GM21825 (cell line): ENCODE measurements at regions not wholly inside any gene's neighbourhood (a gene's known extent, or its start where the extent isn't known, plus 50 kb on each side); places are given as distances from the start of the nearest gene placed in this dataset.

Experiments
- ATAC-seq: cut with Tn5 transposase; IDR thresholded peaks from one replicate; pipeline ENCODE4 v1.9.1; 2021; ENCODE audit warnings: mild to moderate bottlenecking, moderate library complexity; ENCODE audit not compliant: unreplicated experiment

DNA sequence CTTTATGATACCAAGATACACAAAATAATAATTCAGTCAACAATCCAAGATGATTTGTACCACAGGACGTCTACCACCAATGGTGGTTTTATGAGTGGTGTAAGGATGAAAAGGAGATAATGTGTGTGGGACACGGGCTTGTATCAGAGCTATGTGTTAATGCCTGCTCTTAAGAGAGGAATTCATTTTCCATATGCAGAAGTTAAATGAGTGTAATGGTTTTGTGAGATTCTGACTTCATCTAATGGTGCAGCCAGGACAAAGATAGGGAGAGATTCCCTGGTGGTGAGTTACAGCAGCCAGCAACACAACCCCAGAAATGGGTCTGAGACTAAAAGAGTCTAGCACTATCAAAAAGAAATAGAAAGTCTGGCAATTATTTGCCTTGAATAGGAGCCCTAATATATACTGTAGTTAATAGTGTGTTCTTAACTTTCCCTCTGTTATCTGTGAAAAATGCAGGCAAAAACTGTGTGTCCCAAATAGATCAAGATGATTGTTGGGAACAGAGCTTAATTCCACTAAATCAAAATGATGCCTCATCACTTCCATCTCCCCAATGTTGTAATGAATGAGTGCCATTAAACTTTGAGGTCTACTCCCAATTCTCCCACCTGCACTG, 455.0 kb upstream of the TCF4 start:
- no peak for ATAC-seq

DNA sequence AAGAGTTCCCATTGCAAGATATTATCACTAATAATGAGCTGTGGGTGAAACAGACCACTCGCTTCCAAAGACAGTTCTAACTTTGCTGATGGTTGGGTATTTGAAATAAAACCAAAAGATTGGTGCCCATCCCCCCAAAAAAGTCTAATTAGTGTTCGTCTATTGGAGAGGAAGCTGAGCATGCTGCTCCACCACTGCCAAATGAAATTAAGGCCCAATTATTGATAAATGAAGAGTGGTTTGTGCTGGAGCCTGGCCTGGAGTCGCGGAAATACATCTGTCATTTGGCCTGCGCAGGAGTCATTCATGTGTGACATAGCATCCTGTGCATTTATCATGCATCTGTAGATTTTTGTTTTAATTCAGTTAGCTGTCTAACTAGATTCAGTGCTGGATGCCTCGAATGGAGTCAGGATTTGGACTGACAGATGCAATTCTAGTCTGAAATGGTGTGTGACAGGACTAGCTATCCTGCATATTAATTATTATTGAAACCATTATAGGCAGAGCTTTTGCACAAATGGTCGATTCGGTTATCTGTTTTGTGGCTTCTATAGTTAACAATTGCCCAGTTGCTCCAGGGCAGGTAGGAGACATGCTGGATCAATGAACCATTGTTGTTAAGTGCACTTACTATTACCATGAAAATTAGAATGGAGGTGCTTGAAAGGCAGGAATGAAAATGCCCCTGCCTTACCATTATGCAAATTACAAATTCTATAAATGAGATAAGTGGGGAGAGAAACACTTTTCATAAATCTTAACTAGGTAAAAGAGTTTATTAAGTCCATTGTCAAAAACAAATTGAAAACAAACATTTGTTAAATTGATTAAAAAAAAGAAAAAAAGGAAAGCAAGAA, 450.4 kb upstream of the TCF4 start:
- no peak for ATAC-seq

DNA sequence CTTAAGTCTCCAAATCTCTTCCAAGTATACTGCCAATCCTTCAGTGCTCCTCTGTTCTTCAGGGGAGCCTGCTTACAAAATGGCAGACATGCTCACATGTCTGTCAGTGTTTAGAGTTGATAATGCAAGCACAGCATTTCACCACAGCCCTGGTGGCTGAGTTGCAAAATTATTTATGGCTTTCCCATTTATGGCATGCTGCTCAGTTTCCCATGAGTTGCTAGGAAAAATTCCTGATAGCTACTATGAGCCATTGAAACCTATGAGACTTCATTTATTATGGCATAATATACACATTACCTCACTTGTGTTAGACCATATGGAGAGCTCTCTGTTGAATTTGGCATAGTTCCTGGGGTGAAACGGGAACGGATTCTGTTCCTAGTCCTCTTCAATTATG, 448.7 kb upstream of the TCF4 start:
- no peak for ATAC-seq

DNA sequence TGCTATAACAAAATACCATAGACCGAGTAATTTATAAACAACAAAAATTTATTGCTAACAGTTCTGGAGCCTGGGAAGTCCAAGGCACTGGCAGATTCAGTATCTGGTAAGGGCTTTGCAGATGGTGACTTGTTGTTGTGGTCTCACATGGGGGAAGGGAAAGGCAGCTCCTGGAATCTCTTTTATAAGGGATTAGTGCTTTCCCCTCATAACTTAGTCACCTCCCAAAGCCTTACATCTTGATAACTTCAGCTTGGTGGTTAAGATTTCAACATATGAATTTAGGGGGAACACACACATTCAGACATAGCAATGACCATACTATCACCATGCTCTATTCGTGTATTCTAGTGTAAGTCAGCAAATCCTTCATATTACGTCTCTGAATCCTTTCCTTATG, 447.6 kb upstream of the TCF4 start:
- no peak for ATAC-seq

DNA sequence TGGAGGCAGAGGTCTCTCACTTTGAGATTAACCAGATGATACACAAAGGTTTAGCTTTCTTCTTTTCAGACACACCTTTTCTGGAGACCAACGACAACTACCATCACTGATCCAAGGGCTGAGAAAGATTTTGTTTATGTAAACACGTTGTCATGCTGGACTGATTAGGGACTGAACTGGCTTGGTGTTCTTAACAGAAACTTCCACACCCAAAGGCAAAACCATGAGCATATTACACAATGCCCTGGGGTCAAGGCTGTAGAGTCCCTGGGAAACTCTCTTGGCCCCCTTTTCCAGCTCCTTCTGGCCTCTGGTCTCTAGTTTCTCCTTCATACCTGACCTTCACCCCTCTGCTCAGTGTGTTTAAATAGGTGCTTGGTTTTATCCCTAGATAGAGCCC, 447.0 kb upstream of the TCF4 start:
- no peak for ATAC-seq

DNA sequence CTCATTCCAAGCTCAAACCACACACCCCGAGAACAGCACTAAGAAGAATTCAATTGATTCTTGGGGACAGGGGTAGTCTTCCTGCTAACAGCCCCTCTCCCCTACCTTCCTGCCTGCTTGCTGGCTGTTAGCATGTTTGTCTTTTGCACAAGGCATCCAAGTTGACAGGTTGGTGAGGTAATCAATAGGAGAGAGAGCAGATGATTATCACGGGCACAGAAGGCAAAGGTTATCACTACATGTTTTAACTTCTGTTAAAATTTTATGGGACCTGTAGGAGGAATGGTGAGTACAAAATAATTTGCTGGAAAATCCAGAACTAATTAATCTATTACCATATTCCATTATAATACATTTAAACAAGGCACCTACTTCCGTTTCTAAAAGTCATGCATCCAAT, 442.1 kb upstream of the TCF4 start:
- no peak for ATAC-seq

DNA sequence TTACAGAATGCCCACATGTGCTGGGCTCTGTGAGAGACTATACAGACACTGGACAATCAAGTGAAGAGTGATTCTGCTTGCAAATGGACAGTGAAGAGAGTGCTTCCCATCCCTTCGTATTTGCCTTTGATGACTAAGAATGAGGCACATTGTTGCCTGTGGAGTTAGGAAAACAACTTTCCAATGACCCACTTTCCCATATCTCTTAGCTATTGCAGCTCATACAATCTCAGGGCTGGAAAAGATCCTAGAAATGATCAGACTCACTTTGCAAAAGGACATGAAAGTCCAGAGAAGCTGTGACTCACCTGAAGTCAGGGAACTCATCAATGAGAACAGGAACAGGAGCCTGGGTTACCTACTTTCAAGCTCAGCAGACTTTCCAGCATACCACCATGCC, 440.5 kb upstream of the TCF4 start:
- no peak for ATAC-seq

DNA sequence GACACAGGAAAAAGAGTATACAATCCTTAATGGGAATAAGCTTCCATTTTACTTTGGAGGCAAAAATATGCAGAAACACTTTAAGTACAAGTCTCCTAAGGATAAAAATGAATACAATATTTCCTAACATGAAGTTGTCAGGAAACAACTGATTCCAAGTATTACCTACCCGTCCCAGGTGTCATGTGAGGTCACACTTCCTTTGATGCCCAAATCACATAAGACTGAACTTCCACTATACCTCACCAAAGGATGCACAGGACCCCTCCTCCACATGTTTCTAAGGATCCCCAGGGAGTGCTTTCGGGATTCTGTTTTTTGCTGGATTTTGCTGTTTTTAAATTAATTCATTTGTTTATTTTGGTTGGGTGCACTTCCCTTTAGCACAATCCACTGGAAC, 438.5 kb upstream of the TCF4 start:
- ATAC-seq: no peak

DNA sequence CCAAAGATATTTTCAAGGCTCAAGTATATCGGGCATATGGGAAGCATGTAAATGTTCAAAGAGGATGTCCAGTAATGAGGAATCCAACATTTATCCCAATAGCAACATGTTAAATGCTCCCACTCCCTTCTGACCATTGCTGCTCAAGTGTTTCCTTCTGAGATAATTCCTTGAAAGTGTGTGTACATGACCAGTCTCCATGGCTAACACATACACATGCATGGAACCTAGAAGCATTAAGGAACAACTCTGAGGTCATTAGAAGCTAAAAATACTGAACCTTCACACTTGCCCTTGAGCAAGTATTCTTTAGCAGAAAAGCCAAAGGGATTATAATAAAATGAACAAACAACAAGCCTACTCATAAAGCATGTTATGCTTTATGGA, 433.8 kb upstream of the TCF4 start:
- ATAC-seq: no peak

DNA sequence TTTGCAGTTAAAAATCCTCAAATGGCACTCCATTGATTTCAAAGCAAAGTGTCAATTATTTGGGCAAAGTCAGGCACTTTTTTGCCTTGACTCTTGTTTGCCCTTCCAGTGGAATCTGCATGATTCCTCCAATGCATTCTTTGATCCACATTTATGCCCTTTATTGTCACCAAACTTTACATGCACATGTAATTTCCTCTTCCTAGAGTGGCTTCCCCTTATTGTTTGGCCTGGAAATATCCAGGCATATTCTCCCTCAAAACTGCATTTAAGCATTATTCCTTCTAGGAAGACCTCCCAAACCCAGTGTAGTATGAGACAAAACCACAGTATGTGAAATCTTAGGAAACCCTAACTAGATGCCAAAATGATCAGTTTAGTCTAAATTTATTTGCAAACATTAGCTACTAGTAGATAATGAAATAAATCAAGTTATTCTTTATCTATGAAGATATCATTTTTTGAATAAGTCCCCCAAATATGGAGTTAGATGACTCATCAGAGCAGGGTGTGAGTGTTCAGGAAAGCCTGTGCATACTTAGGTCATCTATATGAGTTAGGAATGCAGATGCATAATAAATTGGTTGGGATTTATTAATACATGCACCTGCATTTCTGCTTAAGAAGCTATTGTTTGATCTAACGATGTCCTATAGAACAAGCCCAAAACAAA, 433.3 kb upstream of the TCF4 start:
- ATAC-seq: no peak

DNA sequence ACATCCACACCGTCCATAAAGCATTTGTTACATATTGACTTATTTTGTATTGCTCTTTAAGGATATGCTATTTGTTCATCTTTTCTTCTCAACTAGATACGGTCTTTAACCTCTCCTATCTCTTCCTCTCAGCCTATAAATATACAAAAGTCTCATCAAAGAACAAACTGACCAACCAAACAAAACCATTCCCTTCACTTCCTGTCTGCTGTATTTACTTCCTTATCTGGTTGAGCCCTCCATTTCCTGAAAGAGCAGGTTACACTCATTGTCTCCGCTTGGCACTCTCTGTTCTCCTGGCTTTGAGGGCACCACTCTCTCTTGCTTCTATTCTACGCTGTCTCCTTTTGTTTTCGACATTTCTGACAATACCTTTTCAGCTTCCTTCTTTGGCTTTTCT, 431.9 kb upstream of the TCF4 start:
- no peak for ATAC-seq

DNA sequence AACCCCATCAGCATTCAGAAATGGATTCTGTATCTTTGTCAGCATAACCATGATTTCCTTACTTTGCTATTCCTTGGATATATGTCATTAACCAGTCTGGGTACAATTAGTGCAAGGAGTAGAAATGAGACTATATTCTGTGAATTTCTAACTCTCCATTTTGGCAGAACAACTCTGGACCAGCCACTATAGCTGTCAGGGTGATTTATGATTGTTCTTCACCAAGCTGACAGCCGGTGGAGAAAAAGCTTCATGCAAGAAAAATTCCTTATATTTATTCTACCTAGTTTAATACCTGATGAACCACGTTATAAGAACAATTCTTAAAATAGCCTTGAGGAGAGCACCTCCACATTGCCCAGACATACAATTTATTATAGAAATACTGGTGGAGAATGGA, 431.2 kb upstream of the TCF4 start:
- ATAC-seq: no peak

DNA sequence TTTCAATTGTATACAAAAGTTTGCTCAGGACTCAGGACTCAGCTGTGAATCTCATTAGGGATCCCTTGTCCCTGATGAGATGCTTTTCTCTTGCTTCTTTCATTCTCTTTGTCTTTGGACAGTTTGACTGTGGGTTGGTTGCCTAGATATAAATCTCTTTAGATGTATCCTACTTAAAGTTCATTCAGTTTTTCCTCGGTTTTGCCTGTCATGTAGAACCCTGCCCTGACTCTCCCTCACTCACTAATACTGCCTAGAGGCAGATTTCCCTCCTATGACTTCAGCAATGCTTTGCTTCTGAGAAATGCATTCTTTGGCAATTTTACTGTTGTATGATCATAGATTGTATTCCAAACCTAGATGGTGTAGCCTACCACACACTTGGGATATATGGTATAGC, 421.4 kb upstream of the TCF4 start:
- no peak for ATAC-seq

DNA sequence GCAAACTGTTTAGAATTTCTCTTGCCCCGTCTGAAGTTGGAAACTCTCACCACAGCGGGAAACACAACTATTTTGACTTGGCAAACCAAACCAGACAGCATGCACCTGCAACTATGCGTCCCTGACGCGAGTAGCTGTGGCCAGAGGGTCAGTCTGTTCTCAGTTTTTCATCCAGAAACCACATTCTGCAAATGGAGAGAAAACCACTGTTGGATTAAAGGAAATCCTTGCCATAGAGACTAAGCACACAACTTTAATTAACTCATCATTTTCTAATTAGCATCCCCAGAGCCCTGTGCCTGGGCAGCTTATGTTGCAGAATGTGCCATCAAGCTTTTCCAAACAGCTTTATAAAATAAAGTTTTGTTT, 415.7 kb upstream of the TCF4 start:
- no peak for ATAC-seq

DNA sequence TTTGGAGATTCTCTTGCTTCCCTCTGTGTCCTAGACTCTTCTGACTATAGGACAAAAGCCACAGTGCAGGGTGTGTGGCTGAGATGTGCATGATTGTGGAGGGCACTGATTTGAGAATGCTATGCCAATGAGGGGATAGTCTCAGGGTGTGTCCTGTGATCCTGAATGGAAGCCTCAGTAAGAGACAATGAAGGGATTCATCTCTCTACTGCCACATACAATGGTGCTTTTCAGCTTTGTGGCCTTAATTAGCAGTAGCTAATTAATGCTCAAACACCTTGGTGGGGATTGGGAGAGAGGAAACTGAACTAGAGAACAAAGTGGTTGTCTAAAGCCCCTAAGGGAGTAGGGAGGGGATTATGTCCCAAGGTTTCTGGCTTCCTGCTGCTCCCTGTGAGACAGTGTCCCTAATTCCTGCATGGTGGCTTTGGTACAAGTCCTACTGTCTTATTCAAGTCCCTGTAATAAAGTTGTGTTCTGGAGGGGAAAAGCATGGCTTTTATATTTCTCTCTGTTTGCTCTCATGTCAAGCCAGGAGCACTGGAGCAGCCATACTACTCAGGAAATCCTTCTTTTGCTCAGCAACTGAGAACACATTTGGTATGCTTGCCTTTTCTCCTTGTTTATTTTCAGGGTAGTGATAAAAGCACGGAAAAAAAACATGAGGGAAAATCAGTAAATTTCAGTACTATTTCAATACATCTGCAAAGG, 415.2 kb upstream of the TCF4 start:
- no peak for ATAC-seq

DNA sequence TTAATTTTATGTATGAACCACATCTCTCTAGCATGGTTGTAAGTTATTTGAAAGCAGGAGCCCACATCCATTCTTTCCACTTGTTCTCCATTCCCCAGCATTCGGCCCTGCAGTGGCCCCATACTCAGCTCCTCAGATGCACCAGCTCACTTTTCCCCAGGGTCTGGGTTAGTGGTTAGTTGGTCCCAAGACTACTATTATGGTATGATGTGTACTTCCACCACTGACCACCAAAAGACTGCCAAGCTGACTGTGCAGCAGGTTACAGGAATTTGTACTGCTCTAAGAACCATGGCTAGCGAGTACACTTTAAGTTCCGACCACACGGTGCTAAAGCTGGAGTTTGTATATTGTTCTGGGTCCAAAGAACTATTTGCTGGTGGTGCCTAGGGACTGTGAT, 413.6 kb upstream of the TCF4 start:
- ATAC-seq: no peak

DNA sequence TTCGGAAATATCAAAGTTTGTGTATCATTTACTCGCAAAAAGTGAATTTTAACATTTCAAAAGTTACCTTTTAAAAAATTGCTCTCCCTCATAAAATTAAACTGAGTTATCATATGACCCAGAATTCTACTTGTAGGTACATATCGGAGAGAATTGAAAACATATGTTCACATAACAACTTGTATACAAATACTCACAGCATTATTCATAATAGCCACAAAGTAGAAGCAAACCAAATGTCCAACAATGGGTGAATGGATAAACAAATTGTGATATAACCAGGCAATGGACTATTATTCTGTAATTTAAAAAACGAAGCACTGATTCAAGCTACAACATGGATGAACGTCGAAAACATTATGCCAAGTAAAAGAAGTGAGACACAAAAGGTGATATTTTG, 412.0 kb upstream of the TCF4 start:
- ATAC-seq: no peak

DNA sequence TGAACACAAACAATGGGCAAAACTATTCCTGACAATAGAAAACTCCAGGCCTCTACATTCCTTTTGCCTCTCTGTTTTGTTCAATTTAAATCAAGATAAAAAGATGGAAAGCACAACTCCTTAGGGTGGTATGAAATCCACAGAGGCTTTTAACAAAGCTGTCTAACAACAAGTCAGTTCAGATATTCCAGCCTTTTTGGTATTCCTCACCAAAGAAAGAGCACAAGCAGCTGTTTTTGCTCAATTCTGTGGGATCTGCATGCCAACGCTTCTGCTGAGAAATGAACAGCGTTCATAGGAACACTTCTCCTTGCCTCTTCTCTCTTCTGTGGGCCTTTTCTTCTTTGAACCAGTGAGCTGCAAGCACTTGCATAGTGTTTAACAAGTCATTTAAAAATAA, 411.6 kb upstream of the TCF4 start:
- no peak for ATAC-seq

DNA sequence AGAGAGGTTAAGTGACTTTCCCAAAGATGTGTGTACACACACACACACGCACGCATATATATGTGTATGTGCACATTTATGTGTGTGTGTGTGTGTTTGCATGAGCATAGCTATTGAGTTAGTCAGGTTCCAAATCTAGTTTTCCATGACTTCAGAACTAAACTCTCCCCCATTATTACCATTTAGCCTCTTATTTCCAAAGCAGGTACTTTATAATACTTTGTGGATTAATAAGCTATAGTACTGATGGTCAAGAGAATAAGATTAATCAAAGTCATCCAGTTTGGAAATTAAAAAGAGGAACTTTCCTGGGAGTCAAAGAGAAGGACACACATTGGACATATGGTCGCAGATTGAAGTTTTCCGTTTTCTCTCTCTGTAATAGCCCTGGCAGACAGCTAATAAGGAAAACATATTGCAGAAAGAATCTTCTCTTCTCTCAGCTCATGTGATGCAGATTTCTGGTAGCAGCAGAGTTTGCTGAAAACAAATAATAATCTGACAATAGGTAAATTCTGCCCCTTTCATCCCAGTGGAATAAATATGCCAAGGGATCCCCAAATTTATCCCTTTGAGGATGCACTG, 410.9 kb upstream of the TCF4 start:
- ATAC-seq: no peak

DNA sequence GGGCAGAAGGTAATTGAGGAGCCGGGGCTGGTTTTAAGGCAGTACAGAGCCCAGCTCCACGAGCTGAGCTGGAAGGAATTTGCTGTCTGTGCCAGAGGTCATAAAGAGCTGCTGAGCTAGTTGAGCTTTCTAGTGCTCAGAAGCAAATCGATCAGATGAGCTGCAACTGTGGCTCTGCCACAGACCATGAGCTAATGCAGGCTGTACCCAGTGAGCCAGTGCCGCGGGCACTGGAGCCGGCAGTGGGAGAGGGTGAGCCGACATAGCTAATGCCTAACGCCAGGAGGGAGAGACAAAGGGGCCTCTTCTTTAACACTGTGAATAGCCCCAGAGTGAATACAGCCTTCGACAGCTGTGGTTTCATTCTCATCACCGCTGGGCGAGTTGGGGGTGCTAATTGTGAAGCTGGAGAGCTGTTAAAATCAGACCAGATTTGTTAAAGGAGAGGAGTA, 410.1 kb upstream of the TCF4 start:
- ATAC-seq: no peak

DNA sequence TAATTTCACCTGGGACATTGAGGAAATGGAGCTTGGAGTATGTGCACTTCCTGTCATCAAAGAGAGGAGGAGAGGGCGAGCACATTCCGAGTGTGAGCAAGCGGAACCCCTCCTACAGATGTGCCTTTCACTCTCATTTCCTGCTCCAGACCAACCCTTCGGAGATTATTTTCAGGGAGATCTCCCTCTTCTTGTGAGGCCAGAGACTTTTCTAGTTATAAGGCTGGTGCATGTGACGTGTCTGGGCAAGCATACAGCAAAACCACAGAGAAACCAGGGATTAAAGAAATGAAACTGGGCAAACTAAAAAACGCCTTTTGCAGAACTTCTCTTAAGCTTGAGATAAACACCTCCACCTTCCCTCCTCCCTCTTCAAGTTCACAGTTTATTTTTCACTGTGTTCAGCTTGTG, 409.2 kb upstream of the TCF4 start:
- no peak for ATAC-seq
